Muscle layer of colon (tissue), 2 donors: ENCODE measurements at regions not wholly inside any gene's neighbourhood (a gene's known extent, or its start where the extent isn't known, plus 50 kb on each side); places are given as distances from the start of the nearest gene placed in this dataset.

Experiments used
- H3K27ac ChIP-seq: one replicate; pipeline ENCODE4 v1.7.0; 2013; ENCODE audit warnings: low read depth, mild to moderate bottlenecking, low read length, moderate library complexity
- H3K27me3 ChIP-seq, 2 donors: one replicate each; pipeline ENCODE4 v1.7.0; 2013; ENCODE audit warnings: low read length in 2 of 2, mild to moderate bottlenecking in 2 of 2; ENCODE audit not compliant: insufficient read depth in 2 of 2, control insufficient read depth in 1 of 2
- H3K36me3 ChIP-seq: one replicate; pipeline ENCODE4 v1.7.0; 2013; ENCODE audit warnings: mild to moderate bottlenecking, low read length; ENCODE audit not compliant: insufficient read depth
- H3K4me1 ChIP-seq: one replicate; pipeline ENCODE4 v1.7.0; 2013; ENCODE audit warnings: mild to moderate bottlenecking, low read length; ENCODE audit not compliant: insufficient read depth
- H3K4me3 ChIP-seq, 2 donors: one replicate each; pipeline ENCODE4 v1.7.0; 2013; ENCODE audit warnings: low read length in 2 of 2, low read depth in 1 of 2, mild to moderate bottlenecking in 1 of 2, moderate library complexity in 1 of 2
- H3K9ac ChIP-seq: one replicate; pipeline ENCODE4 v1.7.0; 2013; ENCODE audit warnings: low read length
- H3K9me3 ChIP-seq: one replicate; pipeline ENCODE4 v1.7.0; 2013; ENCODE audit warnings: mild to moderate bottlenecking, low read length
- donor health status: abdominal sarcoma.
- donor health status: Adenocarcinoma of cecum.

DNA sequence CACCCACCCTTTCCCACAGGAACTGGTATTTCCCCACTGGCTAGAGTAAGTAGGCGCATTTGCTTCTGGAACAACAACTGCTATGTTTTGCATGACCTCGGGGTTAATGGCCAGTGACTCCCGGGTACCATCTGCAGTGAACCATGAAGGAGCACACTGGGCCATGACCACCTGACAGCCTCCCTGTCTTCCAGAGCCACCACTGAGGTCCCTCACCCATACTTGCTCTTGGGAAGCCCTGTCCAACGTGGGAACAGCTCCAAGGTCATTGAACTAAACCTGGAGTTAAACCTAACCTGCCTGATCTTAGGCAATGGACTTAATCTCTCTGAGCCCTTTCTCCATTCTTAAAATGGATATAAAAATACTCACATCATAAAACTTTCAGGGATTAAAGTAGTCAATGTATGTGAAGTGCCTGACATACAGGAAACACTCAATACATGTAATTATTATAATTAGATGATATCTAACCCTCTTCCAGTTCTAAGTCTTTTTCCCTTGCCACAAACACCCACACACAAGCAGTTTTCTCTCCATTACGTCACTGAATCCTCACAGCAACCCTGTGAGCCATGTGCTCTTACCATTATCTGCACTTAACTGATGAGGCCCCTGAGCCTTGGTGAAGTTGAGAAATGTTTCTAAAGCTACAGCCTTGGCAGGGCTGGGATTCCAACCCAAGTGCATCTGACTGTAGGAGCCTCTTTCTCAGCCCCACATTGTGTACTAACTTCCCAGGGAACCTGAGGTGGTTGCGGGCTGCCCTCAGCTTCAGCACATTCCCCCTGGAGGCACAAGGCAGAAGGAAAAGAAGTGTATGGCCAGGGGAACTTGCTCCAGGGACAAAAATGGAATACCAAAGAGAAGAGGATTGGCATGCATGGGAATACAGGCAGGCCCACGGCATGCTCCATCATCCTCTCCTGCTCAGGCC lies 74.5 kb upstream of the NCAM1 start:
- H3K9ac ChIP-seq, result no peak overlapping the region
- H3K27ac ChIP-seq, result no peak overlapping the region
- peaks cover 7% of the 10 kb centered on the region for H3K4me1 ChIP-seq

GRCh38 chr11:112889446-112889845 lies 71.8 kb upstream of the NCAM1 start:
- Histone ChIP-seq H3K27ac (no peak overlapping the region), H3K27me3 (no peaks in the 10 kb centered on the region), H3K4me1 (no peaks in the 10 kb centered on the region), H3K36me3 (no peaks in the 10 kb centered on the region), H3K9ac (no peak overlapping the region), H3K9me3 (no peaks in the 10 kb centered on the region), H3K4me3 (no peak overlapping the region)

More for the DNA sequence above, 74.5 kb upstream of the NCAM1 start:
- Histone ChIP-seq H3K9me3 (no peaks in the 10 kb centered on the region), H3K4me3 (no peak overlapping the region), H3K27me3 (no peaks in the 10 kb centered on the region), H3K36me3 (no peaks in the 10 kb centered on the region)

GRCh38 chr11:112899235-112900006 lies 61.8 kb upstream of the NCAM1 start:
- no peak overlapping the region for H3K4me3 ChIP-seq
- no peak overlapping the region for H3K27ac ChIP-seq
- H3K27me3 ChIP-seq, result no peaks in the 10 kb centered on the region
- peaks cover 19% of the 10 kb centered on the region for H3K4me1 ChIP-seq
- H3K9me3 ChIP-seq, result no peaks in the 10 kb centered on the region
- no peak overlapping the region for H3K9ac ChIP-seq
- H3K36me3 ChIP-seq, result no peaks in the 10 kb centered on the region

DNA sequence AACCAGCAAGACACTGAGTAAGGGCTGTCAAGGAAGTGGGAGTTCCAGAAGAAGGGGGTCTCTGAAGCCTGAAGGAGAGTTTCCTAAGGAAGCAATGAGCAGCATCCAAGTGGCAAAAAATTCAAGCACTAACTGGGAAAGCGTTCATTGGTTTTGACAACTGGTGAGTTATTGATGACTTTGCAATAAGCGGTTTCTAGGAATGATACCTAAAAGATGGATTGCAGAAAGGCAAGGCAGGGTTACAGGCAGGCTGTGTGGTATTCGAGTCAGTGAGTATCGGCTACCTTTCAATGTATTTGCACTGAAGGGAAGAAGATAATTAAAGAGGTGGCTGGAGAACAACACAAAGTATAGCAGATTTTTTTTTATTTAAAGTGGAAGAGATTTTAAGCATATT lies 59.3 kb upstream of the NCAM1 start:
- no peak overlapping the region for H3K27ac ChIP-seq
- H3K9ac ChIP-seq, result no peak overlapping the region
- H3K36me3 ChIP-seq, result no peaks in the 10 kb centered on the region
- no peaks in the 10 kb centered on the region for H3K27me3 ChIP-seq
- no peak overlapping the region for H3K4me3 ChIP-seq
- no peaks in the 10 kb centered on the region for H3K9me3 ChIP-seq
- peaks cover 19% of the 10 kb centered on the region for H3K4me1 ChIP-seq

GRCh38 chr11:112902361-112903011 lies 58.7 kb upstream of the NCAM1 start:
- no peaks in the 10 kb centered on the region for H3K27me3 ChIP-seq
- no peak overlapping the region for H3K9ac ChIP-seq
- H3K4me3 ChIP-seq, result no peak overlapping the region
- no peaks in the 10 kb centered on the region for H3K9me3 ChIP-seq
- H3K4me1 ChIP-seq, result peaks cover 19% of the 10 kb centered on the region
- no peak overlapping the region for H3K27ac ChIP-seq
- no peaks in the 10 kb centered on the region for H3K36me3 ChIP-seq

- no peak overlapping the region for H3K9ac ChIP-seq
- H3K36me3 ChIP-seq, result no peaks in the 10 kb centered on the region
- no peaks in the 10 kb centered on the region for H3K9me3 ChIP-seq
- H3K4me1 ChIP-seq, result peaks cover 19% of the 10 kb centered on the region
- no peak overlapping the region for H3K4me3 ChIP-seq
- H3K27me3 ChIP-seq, result no peaks in the 10 kb centered on the region
- H3K27ac ChIP-seq, result no peak overlapping the region
Measured at GRCh38 chr11:112903340-112903739, 57.9 kb upstream of the NCAM1 start.

GRCh38 chr11:112911124-112911523 lies 50.1 kb upstream of the NCAM1 start:
- no peaks in the 10 kb centered on the region for H3K4me1 ChIP-seq
- no peak overlapping the region for H3K9ac ChIP-seq
- H3K4me3 ChIP-seq, result no peak overlapping the region
- no peak overlapping the region for H3K27ac ChIP-seq
- H3K36me3 ChIP-seq, result no peaks in the 10 kb centered on the region
- H3K9me3 ChIP-seq, result no peaks in the 10 kb centered on the region
- H3K27me3 ChIP-seq, result no peaks in the 10 kb centered on the region
